ENCODE measurements at regions not wholly inside any gene's neighbourhood (a gene's known extent, or its start where the extent isn't known, plus 50 kb on each side); places are given as distances from the start of the nearest gene placed in this dataset.

DNA sequence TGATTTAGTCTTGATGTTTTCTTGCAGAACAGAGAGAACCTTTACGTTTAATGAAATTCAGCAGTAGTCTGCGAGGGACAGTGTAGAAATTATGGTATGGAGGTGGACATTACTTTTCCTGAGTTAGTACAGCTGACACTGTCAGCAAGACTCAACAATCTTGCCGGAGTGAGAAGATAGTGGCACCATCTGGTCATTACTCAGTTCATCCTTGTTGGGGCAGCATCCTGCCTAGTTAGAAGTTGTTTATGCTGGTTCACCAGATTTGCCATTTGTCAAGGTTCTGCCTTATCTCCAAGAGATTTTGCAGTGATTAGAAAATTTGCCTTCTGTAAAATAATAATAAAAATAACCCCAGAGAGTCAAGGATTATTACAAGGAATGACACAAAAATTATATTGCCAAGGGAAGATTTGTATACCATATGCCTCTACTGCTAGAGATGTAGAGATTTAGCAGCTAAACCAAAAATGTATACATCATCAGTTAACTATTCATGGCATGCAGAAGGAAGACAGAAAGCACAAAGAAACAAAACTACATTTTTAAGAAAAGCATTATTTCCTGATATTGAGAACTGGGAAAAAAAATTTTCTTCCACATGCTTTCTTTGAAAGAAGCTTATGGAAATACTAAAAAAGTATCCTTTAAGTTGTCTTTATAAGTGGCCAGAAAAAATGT is 1967.4 kb downstream of the NCAM2 start:
- TF ChIP-seq POLR2AphosphoS5 (IDR thresholded peaks at IDR 0.05; ENCODE audit: low read depth, low read length) (no peak), SIN3A (IDR thresholded peaks at IDR 0.05; ENCODE audit: borderline replicate concordance, insufficient read depth, low read length) (no peak), TAF1 (IDR thresholded peaks at IDR 0.05; ENCODE audit: borderline replicate concordance, insufficient read depth, low read length) (no peak), FOXP2 (optimal IDR thresholded peaks at IDR 0.05; ENCODE audit: borderline replicate concordance, extremely low read depth, extremely low read length, insufficient read depth) (no peak)
- TF ChIP-seq, protein P1, sequence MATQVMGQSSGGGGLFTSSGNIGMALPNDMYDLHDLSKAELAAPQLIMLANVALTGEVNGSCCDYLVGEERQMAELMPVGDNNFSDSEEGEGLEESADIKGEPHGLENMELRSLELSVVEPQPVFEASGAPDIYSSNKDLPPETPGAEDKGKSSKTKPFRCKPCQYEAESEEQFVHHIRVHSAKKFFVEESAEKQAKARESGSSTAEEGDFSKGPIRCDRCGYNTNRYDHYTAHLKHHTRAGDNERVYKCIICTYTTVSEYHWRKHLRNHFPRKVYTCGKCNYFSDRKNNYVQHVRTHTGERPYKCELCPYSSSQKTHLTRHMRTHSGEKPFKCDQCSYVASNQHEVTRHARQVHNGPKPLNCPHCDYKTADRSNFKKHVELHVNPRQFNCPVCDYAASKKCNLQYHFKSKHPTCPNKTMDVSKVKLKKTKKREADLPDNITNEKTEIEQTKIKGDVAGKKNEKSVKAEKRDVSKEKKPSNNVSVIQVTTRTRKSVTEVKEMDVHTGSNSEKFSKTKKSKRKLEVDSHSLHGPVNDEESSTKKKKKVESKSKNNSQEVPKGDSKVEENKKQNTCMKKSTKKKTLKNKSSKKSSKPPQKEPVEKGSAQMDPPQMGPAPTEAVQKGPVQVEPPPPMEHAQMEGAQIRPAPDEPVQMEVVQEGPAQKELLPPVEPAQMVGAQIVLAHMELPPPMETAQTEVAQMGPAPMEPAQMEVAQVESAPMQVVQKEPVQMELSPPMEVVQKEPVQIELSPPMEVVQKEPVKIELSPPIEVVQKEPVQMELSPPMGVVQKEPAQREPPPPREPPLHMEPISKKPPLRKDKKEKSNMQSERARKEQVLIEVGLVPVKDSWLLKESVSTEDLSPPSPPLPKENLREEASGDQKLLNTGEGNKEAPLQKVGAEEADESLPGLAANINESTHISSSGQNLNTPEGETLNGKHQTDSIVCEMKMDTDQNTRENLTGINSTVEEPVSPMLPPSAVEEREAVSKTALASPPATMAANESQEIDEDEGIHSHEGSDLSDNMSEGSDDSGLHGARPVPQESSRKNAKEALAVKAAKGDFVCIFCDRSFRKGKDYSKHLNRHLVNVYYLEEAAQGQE (IDR thresholded peaks at IDR 0.05; ENCODE audit: insufficient read depth in 1 of 2, low read depth in 2 of 2, low read length in 2 of 2): no peak
